AG09309 (cell line): ENCODE measurements at regions not wholly inside any gene's neighbourhood (a gene's known extent, or its start where the extent isn't known, plus 50 kb on each side); places are given as distances from the start of the nearest gene placed in this dataset.
A peak's percentile ranks its signal among the peaks of the same experiment; 100 is the strongest.
"Not testable (repeated sequence)": the region's sequence is repeated elsewhere in the genome, so short reads cannot be mapped to it uniquely, and the experiment has no call there.

ENCODE experiments used
- DNase-seq: peaks from one replicate; pipeline ENCODE4 v3.0.0-alpha.2; 2010; ENCODE audit warnings: low read depth
- H3K4me3 ChIP-seq: 2 replicates; pipeline ENCODE4 v1.5.1; 2011; ENCODE audit warnings: mild to moderate bottlenecking, low read depth, low read length, moderate library complexity; ENCODE audit not compliant: control insufficient read depth
- CTCF ChIP-seq: IDR thresholded peaks from 2 replicates; pipeline ENCODE4 v1.5.1; 2011; ENCODE audit warnings: mild to moderate bottlenecking, low read depth, low read length, inconsistent platforms; ENCODE audit not compliant: insufficient read depth, control insufficient read depth; ENCODE audit errors: missing control alignments

- TF ChIP-seq CTCF: no peak
- no peak overlapping the region for H3K4me3 ChIP-seq
- DNase-seq: no peak
These were observed 76.3 kb upstream of the LIPC start for GRCh38 chr15:58355382-58355971.

GRCh38 chr15:58355973-58356372 is 75.8 kb upstream of the LIPC start:
- H3K4me3 ChIP-seq: no peak overlapping the region
- DNase-seq: no peak
- no peak for TF ChIP-seq CTCF

- TF ChIP-seq CTCF: no peak
- no peak for DNase-seq
- no peak overlapping the region for H3K4me3 ChIP-seq
These were observed 74.0 kb upstream of the LIPC start for GRCh38 chr15:58357529-58358476.

- DNase-seq: no peak
- TF ChIP-seq CTCF: no peak
These were observed 71.2 kb upstream of the LIPC start for GRCh38 chr15:58360421-58361090.

GRCh38 chr15:58361273-58361759 is 70.5 kb upstream of the LIPC start:
- no peak overlapping the region for H3K4me3 ChIP-seq
- TF ChIP-seq CTCF: no peak
- peak; percentile 95 for DNase-seq

More at GRCh38 chr15:58360421-58361090, 71.2 kb upstream of the LIPC start:
- H3K4me3 ChIP-seq: no peak overlapping the region

GRCh38 chr15:58362262-58362922 is 69.4 kb upstream of the LIPC start:
- no peak for DNase-seq
- TF ChIP-seq CTCF: no peak
- H3K4me3 ChIP-seq: no peak overlapping the region

- not testable (repeated sequence) for DNase-seq, H3K4me3 ChIP-seq
These were observed 68.7 kb upstream of the LIPC start for GRCh38 chr15:58363118-58363517.

- DNase-seq: not testable (repeated sequence)
These were observed 68.1 kb upstream of the LIPC start for GRCh38 chr15:58363673-58364072.

GRCh38 chr15:58365098-58365497 is 66.7 kb upstream of the LIPC start:
- not testable (repeated sequence) for H3K4me3 ChIP-seq, DNase-seq

More at GRCh38 chr15:58363673-58364072, 68.1 kb upstream of the LIPC start:
- H3K4me3 ChIP-seq: not testable (repeated sequence)
